K562 (cell line): ENCODE measurements at regions not wholly inside any gene's neighbourhood (a gene's known extent, or its start where the extent isn't known, plus 50 kb on each side); places are given as distances from the start of the nearest gene placed in this dataset.

Source experiments
- ATAC-seq: fragments of 200-7000 bp; cut with Tn5 transposase; 3 replicates; pipeline ENCODE4 v1.9.1; 2020; ENCODE audit warnings: moderate library complexity
- BruUV-seq: library from RNA; stranded (reverse); fragments of 400-500 nt; replicated peaks from 2 replicates; lab custom pipeline; 2021; lab: Mats Ljungman, UMichigan
- CTCF ChIA-PET: fragments of 300-600 bp; formaldehyde crosslinking; extraction: SDS; loops from one replicate; lab custom pipeline; 2021; ENCODE audit warnings: low intra/inter-chr PET ratio; lab: Yijun Ruan, JAX
- POLR2A ChIA-PET: fragments of 300-600, 350-650 bp; sonication (Branson Sonifier 250); formaldehyde crosslinking; extraction: SDS; loops from one replicate; lab custom pipeline; 2021; ENCODE audit warnings: antibody characterized with exemption, inconsistent platforms; lab: Yijun Ruan, JAX
- DNase-seq, 4 experiments: peaks; one replicate each; pipeline versions ENCODE4 v3.0.0 to v3.0.0-alpha.2; 2011 to 2018; ENCODE audit warnings: low spot score in 3 of 4, mixed read lengths in 3 of 4; ENCODE audit errors: extremely low read depth in 1 of 4
- FAIRE-seq: peaks from 2 replicates; lab custom pipeline; 2011; peaks lifted over from hg19 to GRCh38; lab: Jason Lieb, UNC
- H2AFZ ChIP-seq: 2 replicates; pipeline ENCODE4 v1.6.0; 2011; ENCODE audit warnings: low read depth, low read length, control low read depth, inconsistent platforms
- H3K27ac ChIP-seq: fragments of 200-600 bp; 3 replicates; pipeline ENCODE4 v1.8.0; 2011; ENCODE audit warnings: low read depth, mild to moderate bottlenecking, control low read depth, inconsistent platforms, low read length, moderate library complexity, mixed read lengths; ENCODE audit errors: extremely low read depth
- H3K27me3 ChIP-seq, 2 experiments: fragments of 300-600 bp in 1 of 2; 2 replicates in 1 of 2; 3 replicates in 1 of 2; pipeline versions ENCODE4 v1.6.0 to v1.8.0; 2011; ENCODE audit warnings: inconsistent platforms in 2 of 2, low read length in 2 of 2, mild to moderate bottlenecking in 1 of 2, mixed read lengths in 1 of 2, moderate library complexity in 1 of 2; ENCODE audit not compliant: control insufficient read depth in 2 of 2, insufficient read depth in 2 of 2
- H3K36me3 ChIP-seq: fragments of 300-600 bp; 3 replicates; pipeline ENCODE4 v1.8.0; 2011; ENCODE audit warnings: mild to moderate bottlenecking, low read length, inconsistent platforms; ENCODE audit not compliant: control insufficient read depth, insufficient read depth
- H3K4me1 ChIP-seq, 2 experiments: fragments of 200-600 bp in 1 of 2; replicated peaks in 1 of 2; 2 replicates in 1 of 2; 3 replicates in 1 of 2; pipeline versions ENCODE4 v1.5.1 to v1.8.0; 2011; ENCODE audit warnings: inconsistent platforms in 2 of 2, low read length in 2 of 2, mild to moderate bottlenecking in 1 of 2, mixed read lengths in 1 of 2, moderate library complexity in 1 of 2; ENCODE audit not compliant: control insufficient read depth in 2 of 2, insufficient read depth in 2 of 2
- H3K4me2 ChIP-seq: 2 replicates; pipeline ENCODE4 v1.6.1; 2011; ENCODE audit warnings: low read length, control low read depth, inconsistent platforms, mixed read lengths; ENCODE audit not compliant: insufficient read depth
- H3K4me3 ChIP-seq: fragments of 200-600 bp; sonication (generic), shearing (Covaris generic); 2 replicates; pipeline ENCODE4 v1.5.1; 2016; ENCODE audit warnings: control low read depth, inconsistent platforms
- H3K79me2 ChIP-seq: fragments of 200-600 bp; 3 replicates; pipeline ENCODE4 v1.8.0; 2011; ENCODE audit warnings: low read length, inconsistent platforms; ENCODE audit not compliant: control insufficient read depth, insufficient read depth
- H3K9ac ChIP-seq, 2 experiments: 2 replicates each; pipeline versions ENCODE4 v1.6.0 to v1.6.1; 2011; ENCODE audit warnings: low read depth in 2 of 2, low read length in 2 of 2, control low read depth in 1 of 2, inconsistent platforms in 1 of 2, mild to moderate bottlenecking in 1 of 2, mixed read lengths in 1 of 2; ENCODE audit not compliant: insufficient read depth in 1 of 2
- H3K9me1 ChIP-seq: one replicate; pipeline ENCODE4 v1.6.0; 2011; ENCODE audit warnings: inconsistent platforms, mild to moderate bottlenecking, low read length, moderate library complexity; ENCODE audit not compliant: control insufficient read depth, insufficient read depth
- H3K9me3 ChIP-seq: replicated peaks from 2 replicates; pipeline ENCODE4 v1.5.1; 2011; ENCODE audit warnings: low read depth, low read length, inconsistent platforms; ENCODE audit not compliant: control insufficient read depth, insufficient read depth
- H4K20me1 ChIP-seq: replicated peaks from 2 replicates; pipeline ENCODE4 v1.6.1; 2011; ENCODE audit warnings: low read length, inconsistent platforms, mixed read lengths; ENCODE audit not compliant: control insufficient read depth, insufficient read depth
- CBFA2T2 ChIP-seq: fragments of 450-650 bp; conservative IDR thresholded peaks from 2 replicates; pipeline ENCODE4 v1.6.1; 2017; ENCODE audit warnings: mild to moderate bottlenecking
- CSDE1 ChIP-seq, 2 experiments: fragments of 450-650 bp; IDR thresholded peaks; 2 replicates each; pipeline ENCODE4 v1.6.1; 2016; ENCODE audit warnings: mild to moderate bottlenecking in 1 of 2
- EZH2 ChIP-seq: IDR thresholded peaks from 2 replicates; pipeline ENCODE4 v1.6.1; 2012; ENCODE audit warnings: low read depth, mild to moderate bottlenecking, inconsistent platforms, low read length, borderline replicate concordance
- FOS ChIP-seq: IDR thresholded peaks from 3 replicates; pipeline ENCODE4 v1.6.1; 2011; ENCODE audit not compliant: insufficient read length; ENCODE audit errors: extremely low read depth
- HMG20A ChIP-seq: fragments of 450-650 bp; formaldehyde crosslinking; conservative IDR thresholded peaks from 2 replicates; pipeline ENCODE4 v1.4.0; 2020; ENCODE audit warnings: mild to moderate bottlenecking, mixed read lengths
- RNF2 ChIP-seq: sonication (generic); IDR thresholded peaks from 2 replicates; pipeline ENCODE4 v1.6.1; 2016
- SMAD4 ChIP-seq: fragments of 250-450 bp; sonication (Bioruptor Pico); conservative IDR thresholded peaks from 2 replicates; pipeline ENCODE4 v1.8.0; 2021; ENCODE audit warnings: inconsistent platforms, mild to moderate bottlenecking, moderate library complexity
- THRAP3 ChIP-seq: fragments of 450-650 bp; IDR thresholded peaks from 2 replicates; pipeline ENCODE4 v1.6.1; 2016; ENCODE audit warnings: mild to moderate bottlenecking, inconsistent platforms, borderline replicate concordance
- ZNF212 ChIP-seq: fragments of 450-650 bp; formaldehyde crosslinking; IDR thresholded peaks from 2 replicates; pipeline ENCODE4 v1.4.0; 2020; ENCODE audit warnings: mild to moderate bottlenecking
- ZNF41 ChIP-seq: fragments of 250-450 bp; sonication (Bioruptor Pico); conservative IDR thresholded peaks from 2 replicates; pipeline ENCODE4 v1.4.0; 2020; ENCODE audit warnings: mild to moderate bottlenecking
- ZNF639 ChIP-seq, 2 experiments: fragments of 200-800 bp in 1 of 2; sonication (Bioruptor generic) in 1 of 2; sonication (generic) in 1 of 2; formaldehyde crosslinking in 1 of 2; IDR thresholded peaks in 1 of 2; conservative IDR thresholded peaks in 1 of 2; 2 replicates each; pipeline versions ENCODE4 v1.5.0 to v1.6.1; 2016 to 2020; ENCODE audit warnings: missing compliant biosample characterization in 1 of 2, missing genetic modification characterization in 1 of 2, missing genetic modification reagents in 1 of 2
- ZNF696 ChIP-seq: fragments of 250-450 bp; sonication (Bioruptor Pico); conservative IDR thresholded peaks from 2 replicates; pipeline ENCODE4 v1.4.0; 2020; ENCODE audit warnings: mild to moderate bottlenecking, moderate library complexity
- ZNF785 ChIP-seq: fragments of 250-450 bp; sonication (Bioruptor Pico); IDR thresholded peaks from 2 replicates; pipeline ENCODE4 v1.4.0; 2020; ENCODE audit warnings: mild to moderate bottlenecking
- WGBS: fragments of 100-300 bp; shearing (Covaris generic); methylation state at CpG from one replicate; pipeline ENCODE4 v1.1.6; 2016; ENCODE audit warnings: low coverage, mixed read lengths; ENCODE audit not compliant: insufficient coverage; ENCODE audit errors: missing lambda C conversion rate; 5-methylcytosine and 5-hydroxymethylcytosine counted together
- in situ Hi-C: fragments of 300-500 bp; cut with MboI; formaldehyde crosslinking; loops from 4 replicates; pipeline ENCODE4 v1.15.0; 2018; ENCODE audit warnings: inconsistent platforms, mixed read lengths
- intact Hi-C: fragments of 100-400 bp; cut with micrococcal nuclease; formaldehyde crosslinking; loops from 2 replicates; pipeline ENCODE4 v1.14.2; 2022
- TF ChIP-seq, protein P1 (sequence below): IDR thresholded peaks from 2 replicates; pipeline ENCODE4 v1.6.1; 2016; ENCODE audit warnings: missing genetic modification characterization, missing compliant biosample characterization
- TF ChIP-seq, protein P2 (sequence below): sonication (generic); formaldehyde crosslinking; IDR thresholded peaks from 2 replicates; pipeline ENCODE4 v1.8.1; 2023; ENCODE audit warnings: mild to moderate bottlenecking, missing genetic modification reagents

DNA sequence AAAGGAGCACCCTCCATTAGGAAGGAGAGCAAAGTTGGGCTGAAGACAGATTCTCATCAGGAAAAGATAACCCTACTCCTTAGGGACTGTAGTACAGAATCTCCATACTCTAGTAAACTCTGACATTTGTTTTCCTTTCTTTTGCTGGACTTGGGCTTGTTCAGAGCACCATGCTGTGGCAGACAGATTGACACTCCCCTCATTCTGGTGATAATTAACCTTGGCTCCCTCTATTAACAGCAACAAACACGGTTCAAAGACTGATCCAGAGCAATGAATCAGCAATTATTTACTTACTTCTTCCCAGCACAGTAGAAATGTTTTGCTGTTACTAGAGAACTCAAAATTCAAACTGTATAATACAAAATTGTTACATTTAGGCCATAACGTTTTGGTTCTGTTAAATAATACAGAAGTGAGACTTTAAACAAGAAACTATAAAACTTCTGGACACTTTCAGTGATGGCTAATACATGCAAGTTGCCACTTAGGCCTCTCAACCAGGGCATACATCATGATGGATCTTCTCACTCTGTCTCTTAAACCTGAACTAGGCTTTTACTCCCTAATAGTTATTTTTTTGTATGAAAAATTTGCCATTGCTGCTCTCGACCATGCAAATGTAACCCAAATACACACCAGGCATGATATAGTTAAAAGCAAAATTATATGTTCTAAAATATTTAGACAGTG, 639.0 kb downstream of the IPMK start (continued):
- TF ChIP-seq CSDE1 (IDR thresholded peaks at IDR 0.05) = no peak
- TF ChIP-seq, protein P1, sequence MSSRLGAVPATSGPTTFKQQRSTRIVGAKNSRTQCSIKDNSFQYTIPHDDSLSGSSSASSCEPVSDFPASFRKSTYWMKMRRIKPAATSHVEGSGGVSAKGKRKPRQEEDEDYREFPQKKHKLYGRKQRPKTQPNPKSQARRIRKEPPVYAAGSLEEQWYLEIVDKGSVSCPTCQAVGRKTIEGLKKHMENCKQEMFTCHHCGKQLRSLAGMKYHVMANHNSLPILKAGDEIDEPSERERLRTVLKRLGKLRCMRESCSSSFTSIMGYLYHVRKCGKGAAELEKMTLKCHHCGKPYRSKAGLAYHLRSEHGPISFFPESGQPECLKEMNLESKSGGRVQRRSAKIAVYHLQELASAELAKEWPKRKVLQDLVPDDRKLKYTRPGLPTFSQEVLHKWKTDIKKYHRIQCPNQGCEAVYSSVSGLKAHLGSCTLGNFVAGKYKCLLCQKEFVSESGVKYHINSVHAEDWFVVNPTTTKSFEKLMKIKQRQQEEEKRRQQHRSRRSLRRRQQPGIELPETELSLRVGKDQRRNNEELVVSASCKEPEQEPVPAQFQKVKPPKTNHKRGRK (tag) = no peak
- TF ChIP-seq EZH2 = no peak
- TF ChIP-seq HMG20A = no peak
- TF ChIP-seq, all 486 proteins: peak for 0

GRCh38 chr10:57627642-57628178, 640.0 kb downstream of the IPMK start:
- ChIA-PET CTCF (no interaction called here), POLR2A (no interaction called here)
- H2AFZ ChIP-seq = no peak overlapping the region
- no peak overlapping the region for H3K9ac ChIP-seq
- H3K27me3 ChIP-seq = no peaks in the 10 kb centered on the region
- H3K36me3 ChIP-seq = no peaks in the 10 kb centered on the region
- H4K20me1 ChIP-seq = no peaks in the 10 kb centered on the region
- no peak for FAIRE-seq
- no peak overlapping the region for H3K27ac ChIP-seq
- ATAC-seq = no peak
- in situ Hi-C loops = no loop called here
- no peak overlapping the region for H3K4me3 ChIP-seq
- H3K4me2 ChIP-seq = no peak overlapping the region
- WGBS = 0% methylated on average over 2 of the region's 2 CpGs
- DNase-seq = no peak
- intact Hi-C loops = no loop called here
- no peaks in the 10 kb centered on the region for H3K9me1 ChIP-seq
- no peaks in the 10 kb centered on the region; the same call in 1 of the 2 replicates for H3K9me3 ChIP-seq
- BruUV-seq = no TSS peak
- H3K4me1 ChIP-seq = no peaks in the 10 kb centered on the region
- H3K79me2 ChIP-seq = no peaks in the 10 kb centered on the region
- TF ChIP-seq ZNF212 (no peak), RNF2 (no peak), ZNF785 (no peak), THRAP3 (no peak), ZNF41 (no peak), ZNF696 (CRISPR knock-in tag) (no peak), CBFA2T2 (no peak), FOS (no peak), SMAD4 (CRISPR knock-in tag) (no peak), ZNF639 (CRISPR knock-in tag; conservative IDR thresholded peaks at IDR 0.05 in 1 of 2, IDR thresholded peaks at IDR 0.05 in 1 of 2) (no peak)
- TF ChIP-seq, protein P2, sequence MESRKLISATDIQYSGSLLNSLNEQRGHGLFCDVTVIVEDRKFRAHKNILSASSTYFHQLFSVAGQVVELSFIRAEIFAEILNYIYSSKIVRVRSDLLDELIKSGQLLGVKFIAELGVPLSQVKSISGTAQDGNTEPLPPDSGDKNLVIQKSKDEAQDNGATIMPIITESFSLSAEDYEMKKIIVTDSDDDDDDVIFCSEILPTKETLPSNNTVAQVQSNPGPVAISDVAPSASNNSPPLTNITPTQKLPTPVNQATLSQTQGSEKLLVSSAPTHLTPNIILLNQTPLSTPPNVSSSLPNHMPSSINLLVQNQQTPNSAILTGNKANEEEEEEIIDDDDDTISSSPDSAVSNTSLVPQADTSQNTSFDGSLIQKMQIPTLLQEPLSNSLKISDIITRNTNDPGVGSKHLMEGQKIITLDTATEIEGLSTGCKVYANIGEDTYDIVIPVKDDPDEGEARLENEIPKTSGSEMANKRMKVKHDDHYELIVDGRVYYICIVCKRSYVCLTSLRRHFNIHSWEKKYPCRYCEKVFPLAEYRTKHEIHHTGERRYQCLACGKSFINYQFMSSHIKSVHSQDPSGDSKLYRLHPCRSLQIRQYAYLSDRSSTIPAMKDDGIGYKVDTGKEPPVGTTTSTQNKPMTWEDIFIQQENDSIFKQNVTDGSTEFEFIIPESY (CRISPR knock-in tag) = no peak
